GM18867 (cell line): ENCODE measurements at regions not wholly inside any gene's neighbourhood (a gene's known extent, or its start where the extent isn't known, plus 50 kb on each side); places are given as distances from the start of the nearest gene placed in this dataset.
A peak's percentile ranks its signal among the peaks of the same experiment; 100 is the strongest.
"Not testable (repeated sequence)": the region's sequence is repeated elsewhere in the genome, so short reads cannot be mapped to it uniquely, and the experiment has no call there.

Experiments used
- ATAC-seq: cut with Tn5 transposase; IDR thresholded peaks from one replicate; pipeline ENCODE4 v1.9.1; 2021; ENCODE audit warnings: mild to moderate bottlenecking, moderate library complexity; ENCODE audit not compliant: unreplicated experiment

DNA sequence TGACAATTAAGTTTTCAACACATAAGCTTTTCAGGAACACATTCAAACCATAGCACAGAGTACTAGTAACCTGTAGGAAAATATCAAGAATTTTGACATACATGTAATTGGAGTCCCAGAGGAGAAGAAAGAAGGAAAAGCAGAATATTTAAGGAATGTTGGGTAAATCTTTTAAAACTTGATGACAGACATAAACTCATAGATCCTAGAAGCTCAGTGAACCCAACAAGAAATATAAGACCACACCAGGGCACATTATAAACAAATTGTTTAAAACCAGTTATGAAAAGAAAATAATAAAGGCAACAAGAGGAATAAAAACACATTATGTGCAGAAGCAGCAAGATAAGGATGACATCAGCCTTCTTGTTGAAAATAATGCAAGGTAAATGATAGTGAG, 151.5 kb upstream of the ATXN1 start:
- ATAC-seq, result no peak

DNA sequence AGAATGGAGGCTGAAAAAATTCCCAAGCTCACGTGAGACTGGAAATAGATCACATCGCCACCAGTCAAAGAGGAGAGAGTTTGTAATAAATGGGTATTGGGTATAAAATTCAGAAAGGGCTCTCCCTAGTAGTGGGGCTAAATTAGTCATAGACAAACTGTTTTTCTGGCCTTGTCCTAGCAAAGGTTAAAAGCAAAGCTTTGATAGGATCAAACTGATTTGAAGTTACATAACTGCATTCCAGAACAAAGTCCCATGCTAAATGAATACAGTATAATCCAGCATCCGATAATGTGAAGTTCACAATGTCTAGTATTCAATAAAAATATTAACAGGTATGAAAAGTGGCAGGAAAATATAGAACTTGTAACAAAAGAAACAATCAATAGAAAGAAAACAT, 149.8 kb upstream of the ATXN1 start:
- ATAC-seq, result no peak

DNA sequence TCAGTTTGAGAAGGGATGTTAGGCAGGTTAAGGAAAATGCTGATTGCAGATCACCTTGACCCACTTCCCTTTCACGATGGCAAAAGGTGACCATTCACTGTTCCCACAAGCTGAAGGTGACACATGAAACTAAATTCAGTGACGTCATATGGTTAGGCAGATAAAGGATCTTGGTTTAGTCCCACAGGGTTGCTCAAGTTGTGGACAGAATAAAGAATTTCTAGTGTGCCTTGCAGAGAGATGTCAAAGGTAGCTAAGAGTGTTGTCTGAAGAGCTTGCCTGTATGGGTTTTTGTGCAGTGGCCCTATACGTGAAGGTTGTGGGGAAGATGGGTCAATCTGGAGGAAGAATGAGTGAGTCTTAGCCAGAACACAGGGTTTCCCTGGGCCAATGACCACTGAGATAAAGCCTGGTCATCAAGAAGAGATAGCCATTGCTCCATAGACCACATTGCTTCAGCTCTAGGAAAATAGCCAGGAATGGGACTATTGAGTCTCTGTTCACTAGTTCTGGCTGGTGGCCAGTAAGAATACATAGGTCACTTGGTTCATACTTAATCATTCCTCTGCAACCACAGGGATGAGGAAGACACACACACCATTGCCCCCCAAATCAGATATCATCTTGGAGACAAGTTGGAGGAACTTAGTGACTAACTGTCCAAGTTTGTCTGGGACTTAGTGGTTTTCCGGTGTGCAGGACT, 148.5 kb upstream of the ATXN1 start:
- no peak for ATAC-seq

- no peak for ATAC-seq
Observed at GRCh38 chr6:16907991-16908390, 146.7 kb upstream of the ATXN1 start.

DNA sequence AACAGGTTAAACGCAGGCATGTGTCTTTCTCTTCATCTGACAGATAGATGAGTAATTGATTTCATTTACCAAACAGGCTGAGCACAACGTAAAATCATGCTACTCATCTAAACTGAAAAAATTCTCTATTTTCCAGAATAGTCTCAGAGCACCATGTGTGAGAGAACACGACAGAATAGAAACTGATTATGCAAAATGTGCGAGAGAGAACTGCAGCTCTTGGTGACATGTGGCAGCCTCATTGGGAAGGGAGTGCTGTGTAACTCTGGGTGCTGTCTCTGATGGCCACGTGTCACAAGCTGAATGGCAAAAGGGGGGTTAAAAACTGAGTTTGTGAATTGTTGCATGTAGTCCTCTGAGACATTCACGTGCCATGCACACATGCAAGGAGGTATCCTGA, 143.7 kb upstream of the ATXN1 start:
- peak; percentile 73 for ATAC-seq

DNA sequence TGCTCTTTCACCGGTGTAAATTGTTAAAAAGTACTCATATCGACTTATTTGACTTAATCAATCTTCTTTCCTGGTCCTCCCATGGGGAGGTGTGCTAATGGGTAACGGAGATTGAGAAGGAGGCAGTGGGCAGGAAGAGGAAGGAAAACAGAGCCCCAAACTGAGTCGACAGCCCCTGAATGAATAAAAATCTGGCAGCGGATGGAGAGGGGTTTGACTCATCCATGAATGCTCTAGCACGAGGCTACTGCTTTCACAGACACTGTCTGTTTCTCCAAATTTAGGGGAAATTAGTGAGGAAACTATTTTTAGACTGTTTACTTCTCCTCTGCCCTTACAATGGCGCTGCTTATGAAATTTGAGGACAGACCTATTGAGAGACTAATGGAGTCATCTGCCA, 142.2 kb upstream of the ATXN1 start:
- no peak for ATAC-seq

DNA sequence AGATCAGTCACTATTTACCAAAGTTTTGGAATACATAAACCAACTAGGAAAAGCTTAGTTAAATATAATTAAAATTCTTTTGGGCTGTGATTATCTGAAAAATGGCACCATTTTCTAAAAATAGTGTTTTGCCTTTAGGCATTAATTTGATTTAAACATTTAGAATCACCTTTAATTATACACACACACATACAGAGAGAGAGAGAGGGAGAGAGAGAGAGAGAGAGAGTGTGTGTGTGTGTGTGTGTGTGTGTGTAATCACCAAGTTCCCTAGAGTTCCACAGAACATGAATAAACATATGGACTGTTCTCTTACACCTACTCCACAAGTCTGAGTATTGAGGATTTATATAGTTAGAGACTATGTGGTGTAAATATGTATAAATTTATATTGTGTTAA, 141.2 kb upstream of the ATXN1 start:
- no peak for ATAC-seq

DNA sequence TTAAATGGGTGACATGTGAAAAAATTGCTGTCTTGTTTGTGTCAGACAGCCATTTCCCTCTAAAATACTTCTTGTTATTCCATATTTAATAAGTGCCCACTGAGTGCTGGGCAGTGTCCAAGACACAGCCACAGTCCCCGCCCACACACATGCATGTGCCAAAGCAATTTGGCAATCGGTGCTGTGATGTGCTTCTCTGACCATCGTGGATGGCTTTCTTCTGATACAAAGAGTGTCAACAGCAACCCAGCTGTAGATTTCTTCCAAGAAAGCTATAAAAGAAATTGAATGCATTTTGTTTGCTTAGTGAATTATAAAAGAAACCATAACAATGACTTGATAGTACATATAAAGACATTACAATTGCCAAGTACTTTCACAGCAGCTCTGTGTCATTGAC, 140.5 kb upstream of the ATXN1 start:
- no peak for ATAC-seq

DNA sequence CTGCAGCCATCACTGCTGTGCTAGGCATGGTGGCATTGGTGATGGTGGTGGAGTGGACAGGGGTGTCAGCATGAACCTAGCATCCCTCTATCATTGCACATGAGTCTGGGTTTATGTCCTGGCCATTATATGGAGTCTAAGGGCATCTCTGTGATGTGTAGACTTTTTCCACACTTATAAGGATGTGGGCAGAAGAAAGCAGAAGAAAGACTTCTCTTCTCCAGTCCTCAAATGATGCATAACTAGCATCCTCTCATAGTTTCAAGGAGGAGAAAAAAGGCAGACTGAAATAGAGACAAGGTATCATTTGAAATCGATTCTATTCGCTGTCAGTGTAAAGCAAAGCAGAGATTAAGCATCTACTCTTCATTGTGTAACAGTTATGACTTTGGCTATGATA, 140.0 kb upstream of the ATXN1 start:
- no peak for ATAC-seq

- ATAC-seq, result no peak
Observed at GRCh38 chr6:16898640-16899396, 137.6 kb upstream of the ATXN1 start.

GRCh38 chr6:16897669-16898068, 136.4 kb upstream of the ATXN1 start:
- no peak for ATAC-seq

DNA sequence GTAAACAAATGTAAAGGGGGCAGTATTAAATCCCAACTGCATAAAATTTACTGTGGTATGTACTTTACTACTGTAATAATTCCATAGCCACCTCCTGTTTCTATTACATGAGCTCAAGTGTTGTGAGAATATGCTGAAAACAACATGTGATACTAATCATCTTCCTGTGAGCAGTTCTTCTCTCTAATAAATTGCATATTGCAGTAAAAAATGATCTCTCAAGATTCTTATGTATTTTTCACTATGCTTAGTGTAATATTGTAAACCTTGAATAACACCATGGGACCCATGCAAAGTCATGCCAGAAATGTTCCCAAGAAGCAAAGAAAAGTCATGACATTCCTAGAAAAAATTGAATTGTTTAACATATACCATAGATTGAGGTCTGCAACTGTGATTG, 133.0 kb upstream of the ATXN1 start:
- ATAC-seq, result no peak

GRCh38 chr6:16891110-16891509, 129.8 kb upstream of the ATXN1 start:
- ATAC-seq, result not testable (repeated sequence)

GRCh38 chr6:16885411-16886160, 124.3 kb upstream of the ATXN1 start:
- ATAC-seq, result no peak

- no peak for ATAC-seq
Observed at GRCh38 chr6:16884526-16884925, 123.3 kb upstream of the ATXN1 start.

GRCh38 chr6:16883414-16883813, 122.2 kb upstream of the ATXN1 start:
- ATAC-seq, result no peak

GRCh38 chr6:16882230-16882629, 121.0 kb upstream of the ATXN1 start:
- ATAC-seq, result no peak

DNA sequence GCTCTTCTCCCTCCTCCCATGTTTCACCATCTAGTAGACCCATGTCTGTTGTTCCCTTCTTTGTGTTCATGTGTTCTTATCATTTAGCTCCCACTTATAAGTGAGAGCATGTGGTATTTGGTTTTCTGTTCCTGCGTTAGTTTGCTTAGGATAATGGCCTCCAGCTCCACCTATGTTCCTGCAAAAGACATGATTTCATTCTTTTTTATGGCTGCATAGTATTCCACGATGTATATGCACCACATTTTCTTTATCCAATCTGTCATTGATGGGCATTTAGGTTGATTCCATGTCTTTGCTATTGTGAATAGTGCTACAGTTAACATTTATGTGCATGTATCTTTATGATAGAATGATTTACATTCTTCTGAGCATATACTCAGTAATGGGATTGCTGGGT, 115.6 kb upstream of the ATXN1 start:
- not testable (repeated sequence) for ATAC-seq

DNA sequence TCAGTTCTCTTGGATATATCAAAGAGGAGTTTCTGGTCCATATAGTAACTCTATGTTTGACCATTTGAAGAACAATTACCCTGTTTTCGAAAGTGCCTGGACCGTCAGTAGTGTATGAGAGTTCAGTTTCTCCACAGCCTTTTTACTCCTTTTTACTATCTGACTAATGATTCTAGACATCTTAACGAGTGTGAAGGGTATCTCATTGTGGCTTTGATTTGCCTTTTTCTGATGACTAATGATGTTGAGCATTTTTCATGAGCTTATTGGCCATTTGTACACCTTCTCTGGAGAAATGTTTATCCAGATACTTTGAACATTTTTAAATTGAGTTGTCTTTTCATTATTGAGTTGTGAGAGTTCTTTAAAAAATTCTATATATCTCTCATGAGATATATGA, 114.9 kb upstream of the ATXN1 start:
- ATAC-seq, result no peak

GRCh38 chr6:16873698-16874097, 112.4 kb upstream of the ATXN1 start:
- ATAC-seq, result no peak

GRCh38 chr6:16872543-16873235, 111.4 kb upstream of the ATXN1 start:
- ATAC-seq, result no peak
